ENCODE measurements at regions not wholly inside any gene's neighbourhood (a gene's known extent, or its start where the extent isn't known, plus 50 kb on each side); places are given as distances from the start of the nearest gene placed in this dataset.
"Not testable (repeated sequence)": the region's sequence is repeated elsewhere in the genome, so short reads cannot be mapped to it uniquely, and the experiment has no call there.

- no peak for DNase-seq
These were observed 85.7 kb downstream of the SUCLG1 start for GRCh38 chr2:84373391-84373790.

DNA sequence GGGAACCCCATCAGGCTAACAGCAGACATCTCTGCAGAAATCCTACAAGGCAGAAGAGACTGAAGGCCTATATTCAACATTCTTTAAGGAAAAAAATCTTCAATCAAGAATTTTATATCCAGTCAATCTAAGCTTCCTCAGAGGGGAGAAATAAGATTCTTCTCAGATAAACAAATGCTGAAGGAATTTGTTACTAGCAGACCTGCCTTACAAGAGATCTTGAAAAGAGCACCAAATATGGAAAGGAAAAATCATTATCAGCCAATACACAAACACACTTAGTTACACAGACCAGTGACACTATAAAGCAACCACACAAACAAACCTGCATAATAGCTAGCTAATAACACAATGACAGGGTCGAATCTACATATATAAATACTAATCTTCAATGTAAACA lies 96.5 kb downstream of the SUCLG1 start:
- no peak for DNase-seq

- DNase-seq, result no peak
These were observed 121.0 kb downstream of the SUCLG1 start for GRCh38 chr2:84338069-84338468.

GRCh38 chr2:84327645-84328249 lies 131.3 kb downstream of the SUCLG1 start:
- no peak for DNase-seq

DNA sequence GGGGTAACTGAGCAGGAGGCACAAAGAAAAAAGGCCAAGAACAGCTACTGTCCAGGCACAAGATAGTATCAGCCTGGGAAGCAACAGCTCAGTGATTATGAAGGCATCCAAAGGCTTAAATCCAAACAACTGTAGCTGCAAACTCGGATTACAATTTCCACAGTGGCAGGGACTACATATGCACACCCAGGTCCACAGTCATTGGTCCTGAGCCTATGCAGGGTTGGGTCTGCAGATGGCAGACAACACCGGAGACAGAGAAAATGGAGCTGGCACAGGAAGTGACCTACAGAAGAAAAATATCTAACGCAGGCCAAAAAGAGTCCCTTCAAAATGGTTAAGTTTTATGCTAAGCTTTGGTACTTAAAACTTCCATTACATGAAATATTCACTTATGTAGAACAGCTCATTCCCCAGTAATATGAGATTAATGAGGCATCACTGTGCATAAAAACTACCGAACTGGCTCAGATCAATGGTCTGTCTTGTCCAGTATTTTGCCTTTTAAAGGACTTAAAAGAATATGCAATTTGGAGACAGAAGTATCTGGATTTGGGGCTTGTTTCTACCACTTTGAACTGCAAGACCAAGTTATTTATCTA lies 132.1 kb downstream of the SUCLG1 start:
- DNase-seq, result no peak

GRCh38 chr2:84323890-84324289 lies 135.2 kb downstream of the SUCLG1 start:
- DNase-seq, result no peak

GRCh38 chr2:84320940-84321339 lies 138.1 kb downstream of the SUCLG1 start:
- DNase-seq, result no peak

DNA sequence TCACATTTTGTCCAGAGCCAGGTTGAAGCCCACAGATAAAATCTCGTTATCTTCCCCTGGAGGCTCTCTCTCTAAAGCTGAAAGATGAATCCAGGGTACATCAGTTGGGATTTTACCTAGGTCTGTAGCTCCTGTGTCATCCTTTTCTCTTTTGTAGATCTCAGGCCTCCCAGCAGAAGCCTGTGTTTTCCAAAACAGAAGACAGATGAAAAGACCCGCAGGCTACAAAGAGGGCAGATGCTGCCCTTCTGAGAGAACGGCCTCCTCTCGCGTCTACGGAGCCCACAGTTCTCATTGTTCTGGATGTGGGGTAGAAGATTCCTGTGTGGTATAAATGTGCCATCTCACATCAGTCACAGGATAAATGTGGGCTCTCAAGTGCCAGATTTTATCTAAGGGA lies 139.5 kb downstream of the SUCLG1 start:
- no peak for DNase-seq

DNA sequence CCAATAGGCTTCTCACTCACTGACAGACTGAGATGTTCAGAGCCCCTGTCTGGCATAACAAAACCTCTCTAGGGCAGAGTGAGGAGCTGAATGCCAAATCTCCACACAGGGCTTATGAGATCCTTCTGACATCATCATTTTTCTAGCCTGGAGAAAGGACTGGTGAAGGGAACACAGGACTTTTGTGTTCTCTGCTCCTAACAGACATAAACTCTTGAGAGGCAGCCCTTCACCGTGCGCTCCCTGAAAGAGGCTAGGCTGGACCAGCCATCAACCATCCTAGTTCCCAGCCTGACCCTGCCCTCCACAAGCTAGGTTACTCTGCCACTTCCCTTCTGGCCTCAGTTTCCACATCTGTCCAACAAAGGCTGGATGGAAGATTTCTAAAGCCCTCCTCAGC lies 141.9 kb downstream of the SUCLG1 start:
- no peak for DNase-seq

- peak; percentile 49 for DNase-seq
These were observed 144.2 kb downstream of the SUCLG1 start for GRCh38 chr2:84314901-84315330.

- no peak for DNase-seq
These were observed 144.8 kb downstream of the SUCLG1 start for GRCh38 chr2:84314250-84314649.

GRCh38 chr2:84309281-84309680 lies 149.8 kb downstream of the SUCLG1 start:
- no peak for DNase-seq

- DNase-seq, result no peak
These were observed 152.7 kb downstream of the SUCLG1 start for GRCh38 chr2:84306361-84306760.

- peak; percentile 14 for DNase-seq
These were observed 156.3 kb downstream of the SUCLG1 start for GRCh38 chr2:84302513-84303412.

- no peak for DNase-seq
These were observed 157.4 kb downstream of the SUCLG1 start for GRCh38 chr2:84301717-84302116.

DNA sequence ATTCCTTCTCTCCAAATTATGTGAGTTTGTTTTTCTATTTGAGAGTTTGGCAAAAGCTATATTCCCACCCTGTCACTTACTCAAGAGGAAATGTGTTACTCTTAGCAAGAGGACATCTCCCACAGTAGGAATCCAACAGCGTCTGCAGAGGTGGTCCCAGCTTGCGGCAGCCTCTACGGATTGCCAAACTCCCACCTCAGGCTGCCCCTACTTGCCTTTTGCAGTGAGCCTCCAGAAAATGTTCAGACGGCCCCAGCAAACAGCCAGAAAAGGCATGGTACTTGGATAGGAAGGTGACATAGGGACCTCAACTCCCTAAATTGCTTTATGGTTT lies 158.4 kb downstream of the SUCLG1 start:
- DNase-seq, result no peak

GRCh38 chr2:84300001-84300695 lies 158.9 kb downstream of the SUCLG1 start:
- not testable (repeated sequence) for DNase-seq

GRCh38 chr2:84299211-84299775 lies 159.8 kb downstream of the SUCLG1 start:
- DNase-seq, result no peak

DNA sequence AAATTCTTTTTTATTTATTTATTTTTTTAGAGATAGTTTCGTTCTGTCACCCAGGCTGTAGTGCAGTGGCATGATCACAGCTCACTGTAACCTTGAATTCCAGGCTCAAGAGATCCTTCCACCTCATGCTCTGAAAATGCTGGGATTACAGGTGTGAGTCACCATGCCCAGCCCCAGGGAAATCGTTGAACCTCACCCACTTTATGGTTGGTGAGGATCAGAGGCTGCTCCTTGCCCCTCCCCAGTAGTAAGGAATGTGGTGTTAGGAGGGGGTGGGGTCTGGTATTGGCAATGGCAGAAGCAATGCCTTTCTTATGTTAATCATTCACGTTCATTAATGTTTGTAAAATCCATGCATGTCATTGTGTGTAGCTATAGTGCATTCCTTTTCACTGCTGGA lies 161.9 kb downstream of the SUCLG1 start:
- DNase-seq, result no peak

- DNase-seq, result no peak
These were observed 165.2 kb downstream of the SUCLG1 start for GRCh38 chr2:84293791-84294380.

- DNase-seq, result no peak
These were observed 166.5 kb downstream of the SUCLG1 start for GRCh38 chr2:84292545-84292944.

- DNase-seq, result no peak
These were observed 168.5 kb downstream of the SUCLG1 start for GRCh38 chr2:84290537-84290936.

DNA sequence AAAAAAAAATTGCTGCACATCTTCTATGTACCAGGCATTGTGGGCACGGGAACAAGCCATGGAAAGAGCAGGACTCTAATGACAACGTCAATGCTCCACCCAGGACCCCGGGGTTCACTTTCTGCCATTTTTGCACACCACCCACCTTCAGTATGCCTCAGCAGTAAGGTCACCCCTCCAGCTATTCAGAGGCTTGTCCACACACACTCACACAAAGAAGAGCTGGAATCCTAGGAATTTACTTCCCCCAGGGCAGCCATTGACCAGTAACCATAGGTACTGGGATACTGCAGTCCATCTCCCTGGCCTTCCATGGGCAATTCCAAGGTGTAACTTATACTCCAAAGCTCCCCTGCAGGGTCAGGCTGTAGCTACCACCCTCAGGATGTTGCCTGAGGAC lies 170.8 kb downstream of the SUCLG1 start:
- DNase-seq, result no peak

All from KG1 (cell line).